HEK293 (cell line): ENCODE measurements at regions not wholly inside any gene's neighbourhood (a gene's known extent, or its start where the extent isn't known, plus 50 kb on each side); places are given as distances from the start of the nearest gene placed in this dataset.

Source experiments
- CTCF ChIA-PET: fragments of 350-600 bp; formaldehyde crosslinking; extraction: SDS; loops from one replicate; lab custom pipeline; 2021; ENCODE audit warnings: antibody characterized with exemption; lab: Yijun Ruan, JAX
- POLR2A ChIA-PET: fragments of 300-600 bp; formaldehyde crosslinking; extraction: SDS; loops from one replicate; lab custom pipeline; 2020; ENCODE audit warnings: antibody characterized with exemption, inconsistent platforms; lab: Yijun Ruan, JAX
- H3K27ac ChIP-seq: fragments of 200-500 bp; sonication (Bioruptor generic); 2 replicates; pipeline ENCODE4 v1.5.1; 2014; ENCODE audit warnings: low read depth, low read length, control low read depth, inconsistent platforms; ENCODE audit errors: extremely low read depth
- H3K36me3 ChIP-seq, 2 experiments: fragments of 200-500 bp in 1 of 2; sonication (Bioruptor generic) in 1 of 2; 1 replicate in 1 of 2; 2 replicates in 1 of 2; pipeline ENCODE4 v1.5.1; 2014 to 2017; ENCODE audit warnings: inconsistent platforms in 2 of 2, low read length in 2 of 2; ENCODE audit not compliant: control insufficient read depth in 2 of 2, insufficient read depth in 1 of 2
- H3K4me1 ChIP-seq: fragments of 200-500 bp; sonication (Bioruptor generic); 2 replicates; pipeline ENCODE4 v1.5.1; 2014; ENCODE audit warnings: mild to moderate bottlenecking, low read length, inconsistent platforms; ENCODE audit not compliant: control insufficient read depth, insufficient read depth
- H3K4me3 ChIP-seq: 2 replicates; pipeline ENCODE4 v1.5.1; 2011; ENCODE audit warnings: low read depth, mild to moderate bottlenecking, control low read depth, low read length, moderate library complexity
- H3K9me3 ChIP-seq: fragments of 200-500 bp; sonication (Bioruptor generic); 2 replicates; pipeline ENCODE4 v1.5.1; 2014; ENCODE audit warnings: low read depth, low read length, inconsistent platforms; ENCODE audit not compliant: control insufficient read depth, insufficient read depth
- HOXC10 ChIP-seq: sonication (generic); formaldehyde crosslinking; IDR thresholded peaks from 2 replicates; pipeline ENCODE4 v1.8.1; 2023; ENCODE audit warnings: mild to moderate bottlenecking, missing genetic modification reagents
- RBAK ChIP-seq: fragments of 450-650 bp; formaldehyde crosslinking; IDR thresholded peaks from 2 replicates; pipeline ENCODE4 v1.5.1; 2016; ENCODE audit warnings: missing biosample characterization, missing genetic modification characterization
- SCRT1 ChIP-seq: fragments of 450-650 bp; formaldehyde crosslinking; IDR thresholded peaks from 2 replicates; pipeline ENCODE4 v1.5.1; 2016; ENCODE audit warnings: missing biosample characterization, missing genetic modification characterization, borderline replicate concordance
- SETDB1 ChIP-seq: IDR thresholded peaks from one replicate; pipeline ENCODE4 v1.6.1; 2017; ENCODE audit warnings: mild to moderate bottlenecking, low read length, moderate library complexity, mixed read lengths; ENCODE audit not compliant: insufficient read length
- TRIM28 ChIP-seq: IDR thresholded peaks from 2 replicates; pipeline ENCODE4 v1.6.1; 2011; ENCODE audit warnings: low read length, control low read depth, borderline replicate concordance
- ZBTB20 ChIP-seq: fragments of 450-650 bp; formaldehyde crosslinking; IDR thresholded peaks from 2 replicates; pipeline ENCODE4 v1.5.1; 2016; ENCODE audit warnings: missing biosample characterization, missing genetic modification characterization
- ZFHX2 ChIP-seq: fragments of 450-650 bp; formaldehyde crosslinking; conservative IDR thresholded peaks from 2 replicates; pipeline ENCODE4 v1.5.1; 2016; ENCODE audit warnings: missing biosample characterization, missing genetic modification characterization
- ZNF140 ChIP-seq: fragments of 450-650 bp; formaldehyde crosslinking; IDR thresholded peaks from 2 replicates; pipeline ENCODE4 v1.5.1; 2016; ENCODE audit warnings: missing biosample characterization, missing genetic modification characterization
- ZNF184 ChIP-seq: fragments of 450-650 bp; IDR thresholded peaks from 2 replicates; pipeline ENCODE4 v1.5.1; 2018; ENCODE audit warnings: missing biosample characterization, mild to moderate bottlenecking, missing genetic modification characterization
- ZNF391 ChIP-seq: fragments of 450-650 bp; formaldehyde crosslinking; IDR thresholded peaks from 2 replicates; pipeline ENCODE4 v1.5.1; 2016; ENCODE audit warnings: low read depth, missing biosample characterization, missing genetic modification characterization, borderline replicate concordance
- ZNF423 ChIP-seq: fragments of 450-650 bp; formaldehyde crosslinking; IDR thresholded peaks from 2 replicates; pipeline ENCODE4 v1.5.1; 2016; ENCODE audit warnings: missing biosample characterization, missing genetic modification characterization
- ZNF549 ChIP-seq: fragments of 450-650 bp; IDR thresholded peaks from 2 replicates; pipeline ENCODE4 v1.5.1; 2018; ENCODE audit warnings: missing biosample characterization, missing genetic modification characterization, mild to moderate bottlenecking, inconsistent platforms, moderate library complexity
- ZNF558 ChIP-seq: fragments of 450-650 bp; formaldehyde crosslinking; IDR thresholded peaks from 2 replicates; pipeline ENCODE4 v1.5.1; 2016; ENCODE audit warnings: missing biosample characterization, missing genetic modification characterization
- ZNF585B ChIP-seq: fragments of 450-650 bp; formaldehyde crosslinking; IDR thresholded peaks from 2 replicates; pipeline ENCODE4 v1.5.1; 2016; ENCODE audit warnings: missing biosample characterization, missing genetic modification characterization
- ZNF658 ChIP-seq: fragments of 450-650 bp; formaldehyde crosslinking; IDR thresholded peaks from 2 replicates; pipeline ENCODE4; 2016; ENCODE audit warnings: missing biosample characterization, missing genetic modification characterization
- ZNF660 ChIP-seq: fragments of 450-650 bp; IDR thresholded peaks from 2 replicates; pipeline ENCODE4 v1.5.1; 2018; ENCODE audit warnings: missing biosample characterization, mild to moderate bottlenecking, missing genetic modification characterization
- ZNF707 ChIP-seq: fragments of 450-650 bp; formaldehyde crosslinking; IDR thresholded peaks from 2 replicates; pipeline ENCODE4 v1.5.1; 2016; ENCODE audit warnings: missing biosample characterization, missing genetic modification characterization
- TF ChIP-seq, protein P1 (sequence below): fragments of 450-650 bp; formaldehyde crosslinking; IDR thresholded peaks from 2 replicates; pipeline ENCODE4 v1.5.1; 2017; ENCODE audit warnings: missing biosample characterization, missing genetic modification characterization
- TF ChIP-seq, protein P2 (sequence below): fragments of 450-650 bp; formaldehyde crosslinking; IDR thresholded peaks from 2 replicates; pipeline ENCODE4 v1.5.1; 2016; ENCODE audit warnings: missing biosample characterization, missing genetic modification characterization
- TF ChIP-seq, protein P3 (sequence below): fragments of 450-650 bp; formaldehyde crosslinking; IDR thresholded peaks from 2 replicates; pipeline ENCODE4 v1.5.1; 2016; ENCODE audit warnings: missing biosample characterization, missing genetic modification characterization, borderline replicate concordance
- TF ChIP-seq, protein P4 (sequence below): fragments of 450-650 bp; formaldehyde crosslinking; IDR thresholded peaks from 2 replicates; pipeline ENCODE4 v1.5.1; 2016; ENCODE audit warnings: missing biosample characterization, missing genetic modification characterization, low read depth

DNA sequence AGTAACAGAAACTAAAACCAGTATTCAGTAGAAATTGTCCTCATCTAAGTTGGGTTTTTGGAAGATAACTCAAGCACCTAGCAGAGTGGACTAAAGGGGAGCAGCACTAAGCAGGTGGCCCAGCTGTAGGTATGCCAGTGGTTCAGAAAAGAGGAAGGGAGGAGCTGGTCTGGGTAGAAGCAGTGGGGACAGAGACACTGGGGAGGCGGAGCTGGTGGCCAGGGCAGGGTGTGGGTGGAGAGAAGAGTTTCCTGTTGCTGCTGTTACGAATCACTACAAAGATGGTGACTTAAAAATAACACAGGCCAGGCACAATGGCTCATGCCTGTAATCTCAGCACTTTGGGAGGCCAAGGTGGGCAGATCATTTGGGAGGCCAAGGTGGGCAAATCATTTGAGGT, 136.2 kb downstream of the WDR11 start:
- CTCF ChIA-PET: interaction anchor here (0.9 kb wide), 2 partner anchors 38 to 56 kb away, joined by 3 read pairs; no protein-coding TSS in a partner anchor
- no peaks in the 10 kb centered on the region for H3K9me3 ChIP-seq
- POLR2A ChIA-PET: no interaction called here
- H3K36me3 ChIP-seq: no peaks in the 10 kb centered on the region
- peaks cover 8% of the 10 kb centered on the region for H3K4me1 ChIP-seq
- TF ChIP-seq ZNF549 (tag by site-specific recombination) (no peak), ZNF660 (no peak), ZNF184 (tag by site-specific recombination) (no peak), ZNF658 (tag by site-specific recombination) (no peak), ZNF423 (tag by site-specific recombination) (no peak), ZNF558 (tag by site-specific recombination) (no peak), HOXC10 (CRISPR knock-in tag) (no peak)
- TF ChIP-seq, protein P1, sequence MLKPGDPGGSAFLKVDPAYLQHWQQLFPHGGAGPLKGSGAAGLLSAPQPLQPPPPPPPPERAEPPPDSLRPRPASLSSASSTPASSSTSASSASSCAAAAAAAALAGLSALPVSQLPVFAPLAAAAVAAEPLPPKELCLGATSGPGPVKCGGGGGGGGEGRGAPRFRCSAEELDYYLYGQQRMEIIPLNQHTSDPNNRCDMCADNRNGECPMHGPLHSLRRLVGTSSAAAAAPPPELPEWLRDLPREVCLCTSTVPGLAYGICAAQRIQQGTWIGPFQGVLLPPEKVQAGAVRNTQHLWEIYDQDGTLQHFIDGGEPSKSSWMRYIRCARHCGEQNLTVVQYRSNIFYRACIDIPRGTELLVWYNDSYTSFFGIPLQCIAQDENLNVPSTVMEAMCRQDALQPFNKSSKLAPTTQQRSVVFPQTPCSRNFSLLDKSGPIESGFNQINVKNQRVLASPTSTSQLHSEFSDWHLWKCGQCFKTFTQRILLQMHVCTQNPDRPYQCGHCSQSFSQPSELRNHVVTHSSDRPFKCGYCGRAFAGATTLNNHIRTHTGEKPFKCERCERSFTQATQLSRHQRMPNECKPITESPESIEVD (tag by site-specific recombination): no peak
- TF ChIP-seq, protein P2, sequence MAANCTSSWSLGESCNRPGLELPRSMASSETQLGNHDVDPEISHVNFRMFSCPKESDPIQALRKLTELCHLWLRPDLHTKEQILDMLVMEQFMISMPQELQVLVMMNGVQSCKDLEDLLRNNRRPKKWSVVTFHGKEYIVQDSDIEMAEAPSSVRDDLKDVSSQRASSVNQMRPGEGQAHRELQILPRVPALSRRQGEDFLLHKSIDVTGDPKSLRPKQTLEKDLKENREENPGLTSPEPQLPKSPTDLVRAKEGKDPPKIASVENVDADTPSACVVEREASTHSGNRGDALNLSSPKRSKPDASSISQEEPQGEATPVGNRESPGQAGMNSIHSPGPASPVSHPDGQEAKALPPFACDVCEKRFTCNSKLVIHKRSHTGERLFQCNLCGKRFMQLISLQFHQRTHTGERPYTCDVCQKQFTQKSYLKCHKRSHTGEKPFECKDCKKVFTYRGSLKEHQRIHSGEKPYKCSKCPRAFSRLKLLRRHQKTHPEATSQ (tag by site-specific recombination): no peak
- H3K27ac ChIP-seq: no peak overlapping the region
- no peak overlapping the region for H3K4me3 ChIP-seq

DNA sequence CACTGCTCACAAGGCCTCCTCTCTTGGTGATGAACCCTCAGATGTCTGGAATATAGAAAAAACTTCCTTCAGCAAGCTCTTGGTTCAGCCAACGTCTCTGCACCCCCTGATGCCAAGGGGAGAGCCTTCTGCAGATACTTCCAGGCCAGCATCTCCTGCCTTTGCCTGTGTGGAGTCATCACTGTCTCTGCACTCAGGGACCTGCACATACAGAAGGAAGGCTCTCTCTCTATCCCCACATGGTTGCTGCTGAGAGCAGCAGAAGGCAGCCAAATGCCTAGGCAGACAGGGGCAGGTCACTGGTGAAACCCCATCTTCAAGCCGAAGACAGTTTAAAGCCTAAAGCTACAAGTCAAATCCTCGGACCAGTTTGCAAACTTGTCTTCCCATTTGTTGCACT, 137.6 kb downstream of the WDR11 start:
- Histone ChIP-seq H3K4me1 (no peaks in the 10 kb centered on the region), H3K36me3 (no peaks in the 10 kb centered on the region), H3K27ac (no peak overlapping the region), H3K9me3 (no peaks in the 10 kb centered on the region), H3K4me3 (no peak overlapping the region)
- TF ChIP-seq ZFHX2 (tag by site-specific recombination) (no peak), ZNF585B (tag by site-specific recombination) (no peak), ZBTB20 (tag by site-specific recombination) (no peak), ZNF391 (tag by site-specific recombination) (no peak), SCRT1 (tag by site-specific recombination) (no peak), TRIM28 (no peak), ZNF707 (tag by site-specific recombination) (no peak), SETDB1 (no peak), RBAK (no peak), ZNF140 (tag by site-specific recombination) (no peak)
- TF ChIP-seq, protein P3, sequence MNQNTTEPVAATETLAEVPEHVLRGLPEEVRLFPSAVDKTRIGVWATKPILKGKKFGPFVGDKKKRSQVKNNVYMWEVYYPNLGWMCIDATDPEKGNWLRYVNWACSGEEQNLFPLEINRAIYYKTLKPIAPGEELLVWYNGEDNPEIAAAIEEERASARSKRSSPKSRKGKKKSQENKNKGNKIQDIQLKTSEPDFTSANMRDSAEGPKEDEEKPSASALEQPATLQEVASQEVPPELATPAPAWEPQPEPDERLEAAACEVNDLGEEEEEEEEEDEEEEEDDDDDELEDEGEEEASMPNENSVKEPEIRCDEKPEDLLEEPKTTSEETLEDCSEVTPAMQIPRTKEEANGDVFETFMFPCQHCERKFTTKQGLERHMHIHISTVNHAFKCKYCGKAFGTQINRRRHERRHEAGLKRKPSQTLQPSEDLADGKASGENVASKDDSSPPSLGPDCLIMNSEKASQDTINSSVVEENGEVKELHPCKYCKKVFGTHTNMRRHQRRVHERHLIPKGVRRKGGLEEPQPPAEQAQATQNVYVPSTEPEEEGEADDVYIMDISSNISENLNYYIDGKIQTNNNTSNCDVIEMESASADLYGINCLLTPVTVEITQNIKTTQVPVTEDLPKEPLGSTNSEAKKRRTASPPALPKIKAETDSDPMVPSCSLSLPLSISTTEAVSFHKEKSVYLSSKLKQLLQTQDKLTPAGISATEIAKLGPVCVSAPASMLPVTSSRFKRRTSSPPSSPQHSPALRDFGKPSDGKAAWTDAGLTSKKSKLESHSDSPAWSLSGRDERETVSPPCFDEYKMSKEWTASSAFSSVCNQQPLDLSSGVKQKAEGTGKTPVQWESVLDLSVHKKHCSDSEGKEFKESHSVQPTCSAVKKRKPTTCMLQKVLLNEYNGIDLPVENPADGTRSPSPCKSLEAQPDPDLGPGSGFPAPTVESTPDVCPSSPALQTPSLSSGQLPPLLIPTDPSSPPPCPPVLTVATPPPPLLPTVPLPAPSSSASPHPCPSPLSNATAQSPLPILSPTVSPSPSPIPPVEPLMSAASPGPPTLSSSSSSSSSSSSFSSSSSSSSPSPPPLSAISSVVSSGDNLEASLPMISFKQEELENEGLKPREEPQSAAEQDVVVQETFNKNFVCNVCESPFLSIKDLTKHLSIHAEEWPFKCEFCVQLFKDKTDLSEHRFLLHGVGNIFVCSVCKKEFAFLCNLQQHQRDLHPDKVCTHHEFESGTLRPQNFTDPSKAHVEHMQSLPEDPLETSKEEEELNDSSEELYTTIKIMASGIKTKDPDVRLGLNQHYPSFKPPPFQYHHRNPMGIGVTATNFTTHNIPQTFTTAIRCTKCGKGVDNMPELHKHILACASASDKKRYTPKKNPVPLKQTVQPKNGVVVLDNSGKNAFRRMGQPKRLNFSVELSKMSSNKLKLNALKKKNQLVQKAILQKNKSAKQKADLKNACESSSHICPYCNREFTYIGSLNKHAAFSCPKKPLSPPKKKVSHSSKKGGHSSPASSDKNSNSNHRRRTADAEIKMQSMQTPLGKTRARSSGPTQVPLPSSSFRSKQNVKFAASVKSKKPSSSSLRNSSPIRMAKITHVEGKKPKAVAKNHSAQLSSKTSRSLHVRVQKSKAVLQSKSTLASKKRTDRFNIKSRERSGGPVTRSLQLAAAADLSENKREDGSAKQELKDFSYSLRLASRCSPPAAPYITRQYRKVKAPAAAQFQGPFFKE (tag by site-specific recombination): no peak
- TF ChIP-seq, protein P4, sequence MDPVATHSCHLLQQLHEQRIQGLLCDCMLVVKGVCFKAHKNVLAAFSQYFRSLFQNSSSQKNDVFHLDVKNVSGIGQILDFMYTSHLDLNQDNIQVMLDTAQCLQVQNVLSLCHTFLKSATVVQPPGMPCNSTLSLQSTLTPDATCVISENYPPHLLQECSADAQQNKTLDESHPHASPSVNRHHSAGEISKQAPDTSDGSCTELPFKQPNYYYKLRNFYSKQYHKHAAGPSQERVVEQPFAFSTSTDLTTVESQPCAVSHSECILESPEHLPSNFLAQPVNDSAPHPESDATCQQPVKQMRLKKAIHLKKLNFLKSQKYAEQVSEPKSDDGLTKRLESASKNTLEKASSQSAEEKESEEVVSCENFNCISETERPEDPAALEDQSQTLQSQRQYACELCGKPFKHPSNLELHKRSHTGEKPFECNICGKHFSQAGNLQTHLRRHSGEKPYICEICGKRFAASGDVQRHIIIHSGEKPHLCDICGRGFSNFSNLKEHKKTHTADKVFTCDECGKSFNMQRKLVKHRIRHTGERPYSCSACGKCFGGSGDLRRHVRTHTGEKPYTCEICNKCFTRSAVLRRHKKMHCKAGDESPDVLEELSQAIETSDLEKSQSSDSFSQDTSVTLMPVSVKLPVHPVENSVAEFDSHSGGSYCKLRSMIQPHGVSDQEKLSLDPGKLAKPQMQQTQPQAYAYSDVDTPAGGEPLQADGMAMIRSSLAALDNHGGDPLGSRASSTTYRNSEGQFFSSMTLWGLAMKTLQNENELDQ (tag by site-specific recombination): no peak
- TF ChIP-seq, protein P1 (tag by site-specific recombination): no peak
- ChIA-PET CTCF (interaction anchor here (1.1 kb wide), 1 partner anchor 13 kb away, joined by 3 read pairs; no protein-coding TSS in a partner anchor), POLR2A (no interaction called here)
